ENCODE measurements at regions not wholly inside any gene's neighbourhood (a gene's known extent, or its start where the extent isn't known, plus 50 kb on each side); places are given as distances from the start of the nearest gene placed in this dataset.
"Not testable (repeated sequence)": the region's sequence is repeated elsewhere in the genome, so short reads cannot be mapped to it uniquely, and the experiment has no call there.

DNA sequence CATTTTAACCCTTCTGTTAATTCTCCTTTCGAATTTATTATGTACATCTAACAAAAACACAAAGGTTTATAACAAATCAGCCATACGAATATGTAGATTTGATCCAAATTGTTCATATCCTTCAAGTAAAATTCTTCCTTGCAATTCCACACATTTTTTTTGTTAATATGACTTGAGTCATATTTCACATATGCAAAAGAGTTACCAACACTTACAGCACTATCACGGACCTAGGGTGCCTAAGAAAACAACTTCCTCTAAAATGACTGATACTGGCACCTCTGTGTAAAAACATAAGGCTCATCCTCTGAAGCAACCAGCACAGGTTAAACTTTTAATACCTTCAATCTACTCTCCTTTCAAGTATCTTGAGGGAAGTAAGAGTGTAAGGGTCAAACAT lies 451.8 kb downstream of the SEMA3D start:
- Histone ChIP-seq H3K4me1 (no peaks in the 10 kb centered on the region), H3K4me3 (no peak overlapping the region), H3K27me3 (no peaks in the 10 kb centered on the region), H3K27ac (no peak overlapping the region), H3K9me3 (peaks cover 0 to 14% of the 10 kb centered on the region in 2 donors), H3K36me3 (no peaks in the 10 kb centered on the region)
- no peak for DNase-seq
- intact Hi-C loops (cut with DNase I) = no loop called here
- TF ChIP-seq, protein P1, sequence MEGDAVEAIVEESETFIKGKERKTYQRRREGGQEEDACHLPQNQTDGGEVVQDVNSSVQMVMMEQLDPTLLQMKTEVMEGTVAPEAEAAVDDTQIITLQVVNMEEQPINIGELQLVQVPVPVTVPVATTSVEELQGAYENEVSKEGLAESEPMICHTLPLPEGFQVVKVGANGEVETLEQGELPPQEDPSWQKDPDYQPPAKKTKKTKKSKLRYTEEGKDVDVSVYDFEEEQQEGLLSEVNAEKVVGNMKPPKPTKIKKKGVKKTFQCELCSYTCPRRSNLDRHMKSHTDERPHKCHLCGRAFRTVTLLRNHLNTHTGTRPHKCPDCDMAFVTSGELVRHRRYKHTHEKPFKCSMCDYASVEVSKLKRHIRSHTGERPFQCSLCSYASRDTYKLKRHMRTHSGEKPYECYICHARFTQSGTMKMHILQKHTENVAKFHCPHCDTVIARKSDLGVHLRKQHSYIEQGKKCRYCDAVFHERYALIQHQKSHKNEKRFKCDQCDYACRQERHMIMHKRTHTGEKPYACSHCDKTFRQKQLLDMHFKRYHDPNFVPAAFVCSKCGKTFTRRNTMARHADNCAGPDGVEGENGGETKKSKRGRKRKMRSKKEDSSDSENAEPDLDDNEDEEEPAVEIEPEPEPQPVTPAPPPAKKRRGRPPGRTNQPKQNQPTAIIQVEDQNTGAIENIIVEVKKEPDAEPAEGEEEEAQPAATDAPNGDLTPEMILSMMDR (IDR thresholded peaks at IDR 0.05) = no peak
- no peak for ATAC-seq

DNA sequence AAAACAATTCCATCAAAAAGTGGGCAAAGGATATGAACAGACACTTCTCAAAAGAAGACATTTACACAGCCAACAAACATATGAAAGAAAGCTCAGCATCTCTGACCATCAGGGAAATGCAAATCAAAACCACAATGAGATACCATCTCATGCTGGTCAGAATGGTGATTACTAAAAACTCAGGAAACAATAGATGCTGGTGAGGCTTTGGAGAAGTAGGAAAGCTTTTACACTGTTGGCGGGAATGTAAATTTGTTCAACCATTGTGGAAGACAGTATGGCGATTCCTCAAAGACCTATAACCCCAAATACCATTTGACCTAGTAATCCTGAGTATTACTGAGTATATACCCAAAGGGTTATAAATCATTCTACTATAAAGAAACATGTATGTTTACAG lies 452.9 kb downstream of the SEMA3D start:
- H3K4me3 ChIP-seq; H3K36me3 ChIP-seq; DNase-seq; H3K27ac ChIP-seq; H3K27me3 ChIP-seq; ATAC-seq; intact Hi-C loops (cut with DNase I); H3K4me1 ChIP-seq: not testable (repeated sequence)
- H3K9me3 ChIP-seq = peaks cover 0 to 14% of the 10 kb centered on the region in 2 donors

DNA sequence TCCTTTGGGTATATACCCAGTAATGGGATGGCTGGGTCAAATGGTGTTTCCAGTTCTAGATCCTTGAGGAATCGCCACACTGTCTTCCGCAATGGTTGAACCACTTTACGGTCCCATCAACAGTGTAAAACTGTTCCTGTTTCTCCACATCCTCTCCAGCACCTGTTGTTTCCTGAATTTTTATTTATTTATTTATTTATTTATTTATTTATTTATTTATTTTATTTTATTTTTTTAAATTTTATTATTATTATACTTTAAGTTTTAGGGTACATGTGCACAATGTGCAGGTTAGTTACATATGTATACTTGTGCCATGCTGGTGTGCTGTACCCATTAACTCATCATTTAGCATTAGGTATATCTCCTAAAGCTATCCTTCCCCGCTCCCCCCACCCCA lies 456.0 kb downstream of the SEMA3D start:
- intact Hi-C loops (cut with DNase I); H3K4me3 ChIP-seq; DNase-seq; H3K27ac ChIP-seq; H3K4me1 ChIP-seq; ATAC-seq; H3K27me3 ChIP-seq; H3K36me3 ChIP-seq: not testable (repeated sequence)
- peaks cover 0 to 25% of the 10 kb centered on the region in 2 donors for H3K9me3 ChIP-seq

DNA sequence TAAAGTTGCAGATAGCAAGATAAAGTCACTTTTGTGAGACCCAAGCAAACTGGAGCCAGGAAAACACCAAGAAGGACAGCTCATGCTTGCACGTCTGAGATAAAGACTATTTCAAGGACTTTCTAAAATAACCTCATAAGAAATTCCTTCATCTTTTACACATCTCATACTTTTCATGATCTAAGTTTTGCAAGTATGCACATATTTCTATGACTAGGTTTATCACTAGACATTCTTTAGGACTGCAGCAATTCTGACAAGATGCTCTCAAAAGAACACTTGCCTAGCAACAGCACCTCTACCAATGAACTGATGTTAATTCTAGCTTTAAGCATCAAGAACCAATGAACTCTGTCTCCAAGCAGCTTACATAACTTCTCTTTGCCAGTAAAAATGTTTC lies 457.6 kb downstream of the SEMA3D start:
- peaks cover 0 to 26% of the 10 kb centered on the region in 2 donors for H3K9me3 ChIP-seq

DNA sequence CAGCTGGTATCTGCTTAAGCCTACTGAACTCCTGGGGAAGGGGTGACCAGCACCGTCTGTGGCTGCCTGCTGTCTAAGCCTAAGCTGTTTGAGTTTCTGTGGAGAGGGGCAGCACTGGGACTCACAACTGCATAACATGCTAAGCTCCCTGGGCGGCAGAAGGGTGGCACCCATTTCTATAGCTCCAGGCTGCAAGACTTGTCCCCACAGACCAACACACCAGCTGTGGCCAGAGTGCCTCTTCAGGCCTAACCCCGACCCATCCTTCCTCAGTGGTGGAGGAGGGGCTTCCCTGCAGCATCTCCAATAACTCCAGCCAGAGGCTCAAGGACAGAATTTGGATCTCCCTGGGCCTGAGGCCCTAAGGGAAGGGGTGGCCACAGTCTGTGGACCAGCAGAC lies 464.1 kb downstream of the SEMA3D start:
- Histone ChIP-seq H3K9me3 (peaks cover 0 to 17% of the 10 kb centered on the region in 2 donors), H3K27me3 (no peaks in the 10 kb centered on the region), H3K4me3 (no peak overlapping the region), H3K4me1 (no peaks in the 10 kb centered on the region), H3K36me3 (no peaks in the 10 kb centered on the region), H3K27ac (no peak overlapping the region)
- ATAC-seq (no peak), DNase-seq (no peak)
- TF ChIP-seq, protein P1 (IDR thresholded peaks at IDR 0.05) = no peak
- intact Hi-C loops (cut with DNase I) = no loop called here

More for the DNA sequence above, 457.6 kb downstream of the SEMA3D start:
- no peak for DNase-seq
- H3K36me3 ChIP-seq = no peaks in the 10 kb centered on the region
- TF ChIP-seq, protein P1 (IDR thresholded peaks at IDR 0.05) = no peak
- no peak for ATAC-seq
- no peak overlapping the region for H3K4me3 ChIP-seq
- H3K27me3 ChIP-seq = no peaks in the 10 kb centered on the region
- no peaks in the 10 kb centered on the region for H3K4me1 ChIP-seq
- intact Hi-C loops (cut with DNase I) = no loop called here
- H3K27ac ChIP-seq = no peak overlapping the region

DNA sequence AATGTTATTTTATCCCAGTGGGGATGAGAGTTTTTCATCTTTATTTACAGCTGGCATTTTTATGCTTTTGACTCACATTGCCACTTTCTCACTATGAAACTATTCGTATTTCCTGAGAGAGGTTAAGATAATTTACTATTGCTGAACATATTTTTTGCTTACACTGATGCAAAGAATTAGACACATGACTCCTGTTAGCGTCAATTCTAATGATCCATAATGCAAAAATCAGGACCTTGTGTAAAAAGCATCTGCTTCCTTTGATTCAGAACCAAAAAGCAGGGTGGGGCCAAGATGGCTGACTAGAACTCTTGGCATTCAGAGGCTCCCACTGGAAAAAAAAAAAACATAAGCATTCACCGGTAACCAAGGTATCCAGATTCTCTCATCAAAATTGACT lies 464.8 kb downstream of the SEMA3D start:
- Histone ChIP-seq H3K4me1 (no peaks in the 10 kb centered on the region), H3K4me3 (no peak overlapping the region), H3K27me3 (no peaks in the 10 kb centered on the region), H3K27ac (no peak overlapping the region), H3K36me3 (no peaks in the 10 kb centered on the region), H3K9me3 (peaks cover 0 to 12% of the 10 kb centered on the region in 2 donors)
- DNase-seq (no peak), ATAC-seq (no peak)
- TF ChIP-seq, protein P1 (IDR thresholded peaks at IDR 0.05) = no peak
- intact Hi-C loops (cut with DNase I) = no loop called here
